Large intestine (tissue), 3 donors: ENCODE measurements at regions not wholly inside any gene's neighbourhood (a gene's known extent, or its start where the extent isn't known, plus 50 kb on each side); places are given as distances from the start of the nearest gene placed in this dataset.
A peak's percentile ranks its signal among the peaks of the same experiment; 100 is the strongest.
"Not testable (repeated sequence)": the region's sequence is repeated elsewhere in the genome, so short reads cannot be mapped to it uniquely, and the experiment has no call there.

ENCODE experiments used
- DNase-seq, 2 donors: peaks; one replicate each; pipeline versions ENCODE4 v3.0.0 to v3.0.0-alpha.2; 2013
- H3K27ac ChIP-seq: one replicate; pipeline ENCODE4 v1.5.1; 2013; ENCODE audit warnings: low read length
- H3K27me3 ChIP-seq: 2 replicates; pipeline ENCODE4 v1.6.1; 2013; ENCODE audit warnings: low read length; ENCODE audit not compliant: control insufficient read depth, insufficient read depth
- H3K36me3 ChIP-seq: 2 replicates; pipeline ENCODE4 v1.6.1; 2013; ENCODE audit warnings: low read length; ENCODE audit not compliant: control insufficient read depth, insufficient read depth
- H3K4me1 ChIP-seq: one replicate; pipeline ENCODE4 v1.6.1; 2013; ENCODE audit warnings: low read length; ENCODE audit not compliant: control insufficient read depth, insufficient read depth
- H3K4me3 ChIP-seq: one replicate; pipeline ENCODE4 v1.5.1; 2013; ENCODE audit warnings: low read length
- H3K9me3 ChIP-seq: one replicate; pipeline ENCODE4 v1.6.1; 2013; ENCODE audit warnings: mild to moderate bottlenecking, low read depth, low read length, moderate library complexity; ENCODE audit not compliant: control insufficient read depth
- WGBS: methylation state at CpG from one replicate; pipeline ENCODE4 v1.1.5; 2013; ENCODE audit warnings: low lambda C conversion rate; ENCODE audit not compliant: insufficient coverage; 5-methylcytosine and 5-hydroxymethylcytosine counted together

GRCh38 chr6:130494729-130495128, 128.9 kb downstream of the TMEM200A start:
- Histone ChIP-seq H3K27me3 (no peaks in the 10 kb centered on the region), H3K4me3 (no peak overlapping the region), H3K27ac (no peak overlapping the region), H3K9me3 (no peaks in the 10 kb centered on the region), H3K36me3 (no peaks in the 10 kb centered on the region), H3K4me1 (no peaks in the 10 kb centered on the region)
- 100% methylated on average over 1 of the region's 1 CpG for WGBS
- no peak for DNase-seq

GRCh38 chr6:130500693-130501092, 134.9 kb downstream of the TMEM200A start:
- Histone ChIP-seq H3K9me3 (no peaks in the 10 kb centered on the region), H3K36me3 (no peaks in the 10 kb centered on the region), H3K27me3 (no peaks in the 10 kb centered on the region), H3K27ac (no peak overlapping the region), H3K4me1 (no peaks in the 10 kb centered on the region), H3K4me3 (no peak overlapping the region)
- WGBS = no CpG with 5 or more reads among the region's 6 CpGs
- no peak for DNase-seq

- Histone ChIP-seq H3K4me3 (no peak overlapping the region), H3K4me1 (no peaks in the 10 kb centered on the region), H3K36me3 (no peaks in the 10 kb centered on the region), H3K27me3 (no peaks in the 10 kb centered on the region), H3K9me3 (no peaks in the 10 kb centered on the region), H3K27ac (no peak overlapping the region)
- no peak for DNase-seq
Measured at GRCh38 chr6:130503146-130503545, 137.3 kb downstream of the TMEM200A start.

- no peaks in the 10 kb centered on the region for H3K4me1 ChIP-seq
- no peaks in the 10 kb centered on the region for H3K36me3 ChIP-seq
- 86% methylated on average over 3 of the region's 4 CpGs for WGBS
Measured at GRCh38 chr6:130505808-130506598, 140.2 kb downstream of the TMEM200A start.

GRCh38 chr6:130507005-130507665, 141.3 kb downstream of the TMEM200A start:
- not testable (repeated sequence) for H3K9me3 ChIP-seq, DNase-seq, H3K4me1 ChIP-seq, H3K4me3 ChIP-seq, H3K36me3 ChIP-seq, H3K27ac ChIP-seq, H3K27me3 ChIP-seq
- WGBS = 71% methylated on average over 1 of the region's 5 CpGs

More at GRCh38 chr6:130505808-130506598, 140.2 kb downstream of the TMEM200A start:
- no peak overlapping the region for H3K27ac ChIP-seq
- no peaks in the 10 kb centered on the region for H3K9me3 ChIP-seq
- no peaks in the 10 kb centered on the region for H3K27me3 ChIP-seq
- DNase-seq = no peak
- no peak overlapping the region for H3K4me3 ChIP-seq

GRCh38 chr6:130507666-130508028, 141.8 kb downstream of the TMEM200A start:
- Histone ChIP-seq H3K4me1 (no peaks in the 10 kb centered on the region), H3K27me3 (no peaks in the 10 kb centered on the region), H3K9me3 (no peaks in the 10 kb centered on the region), H3K27ac (no peak overlapping the region), H3K36me3 (no peaks in the 10 kb centered on the region), H3K4me3 (no peak overlapping the region)
- WGBS = 83% methylated on average over 3 of the region's 4 CpGs
- DNase-seq = no peak

- DNase-seq = peak; percentile 37 to 54
- WGBS = no CpG with 5 or more reads among the region's 3 CpGs
- H3K27me3 ChIP-seq = no peaks in the 10 kb centered on the region
Measured at GRCh38 chr6:130513770-130514169, 148.0 kb downstream of the TMEM200A start.

GRCh38 chr6:130514712-130515111, 148.9 kb downstream of the TMEM200A start:
- Histone ChIP-seq H3K4me3 (no peak overlapping the region), H3K27ac (no peak overlapping the region), H3K36me3 (no peaks in the 10 kb centered on the region), H3K27me3 (no peaks in the 10 kb centered on the region), H3K9me3 (no peaks in the 10 kb centered on the region), H3K4me1 (no peaks in the 10 kb centered on the region)
- DNase-seq = no peak
- WGBS = 100% methylated on average over 1 of the region's 3 CpGs

More at GRCh38 chr6:130513770-130514169, 148.0 kb downstream of the TMEM200A start:
- H3K36me3 ChIP-seq = no peaks in the 10 kb centered on the region
- H3K4me1 ChIP-seq = no peaks in the 10 kb centered on the region
- H3K9me3 ChIP-seq = no peaks in the 10 kb centered on the region
- H3K27ac ChIP-seq = no peak overlapping the region
- H3K4me3 ChIP-seq = no peak overlapping the region

GRCh38 chr6:130515306-130515705, 149.5 kb downstream of the TMEM200A start:
- Histone ChIP-seq H3K4me1 (no peaks in the 10 kb centered on the region), H3K27ac (no peak overlapping the region), H3K27me3 (no peaks in the 10 kb centered on the region), H3K4me3 (no peak overlapping the region), H3K36me3 (no peaks in the 10 kb centered on the region), H3K9me3 (no peaks in the 10 kb centered on the region)
- no peak for DNase-seq
- no CpG with 5 or more reads among the region's 4 CpGs for WGBS

GRCh38 chr6:130516604-130517003, 150.8 kb downstream of the TMEM200A start:
- no peaks in the 10 kb centered on the region for H3K27me3 ChIP-seq
- DNase-seq = no peak
- no peaks in the 10 kb centered on the region for H3K9me3 ChIP-seq
- H3K4me1 ChIP-seq = no peaks in the 10 kb centered on the region
- no peak overlapping the region for H3K27ac ChIP-seq
- H3K36me3 ChIP-seq = no peaks in the 10 kb centered on the region
- no CpG with 5 or more reads among the region's 4 CpGs for WGBS
- H3K4me3 ChIP-seq = no peak overlapping the region
